NB4 (cell line): ENCODE measurements at regions not wholly inside any gene's neighbourhood (a gene's known extent, or its start where the extent isn't known, plus 50 kb on each side); places are given as distances from the start of the nearest gene placed in this dataset.

Experiments used
- DNase-seq: peaks from one replicate; pipeline ENCODE4 v3.0.0; 2010; ENCODE audit warnings: low read depth
- H3K4me3 ChIP-seq: one replicate; pipeline ENCODE4 v1.5.1; 2011; ENCODE audit warnings: mild to moderate bottlenecking, low read depth, low read length, moderate library complexity
- CTCF ChIP-seq: IDR thresholded peaks from one replicate; pipeline ENCODE4 v1.5.1; 2012; ENCODE audit warnings: low read depth, low read length
- MAX ChIP-seq: IDR thresholded peaks from 2 replicates; pipeline ENCODE4 v1.6.1; 2011; ENCODE audit warnings: low read depth, low read length
- MYC ChIP-seq: IDR thresholded peaks from 2 replicates; pipeline ENCODE4 v1.6.1; 2011; ENCODE audit warnings: low read depth, low read length
- POLR2A ChIP-seq: IDR thresholded peaks from 2 replicates; pipeline ENCODE4 v1.6.1; 2011; ENCODE audit warnings: mild to moderate bottlenecking; ENCODE audit not compliant: insufficient read length; ENCODE audit errors: extremely low read depth

- DNase-seq = no peak
- no peak for TF ChIP-seq MAX
- no peak for TF ChIP-seq CTCF
- TF ChIP-seq POLR2A = no peak
- TF ChIP-seq MYC = no peak
- no peak overlapping the region for H3K4me3 ChIP-seq
Measured at GRCh38 chr4:62460329-62460728, 1260.2 kb downstream of the ADGRL3 start.

GRCh38 chr4:62457356-62457755 lies 1257.2 kb downstream of the ADGRL3 start:
- no peak for TF ChIP-seq MYC
- no peak for TF ChIP-seq CTCF
- no peak for TF ChIP-seq MAX
- no peak for TF ChIP-seq POLR2A
- H3K4me3 ChIP-seq = no peak overlapping the region
- DNase-seq = no peak

GRCh38 chr4:62455871-62456270 lies 1255.7 kb downstream of the ADGRL3 start:
- H3K4me3 ChIP-seq = no peak overlapping the region
- DNase-seq = no peak
- no peak for TF ChIP-seq MYC
- TF ChIP-seq MAX = no peak
- no peak for TF ChIP-seq POLR2A
- TF ChIP-seq CTCF = no peak

GRCh38 chr4:62454535-62454934 lies 1254.4 kb downstream of the ADGRL3 start:
- no peak for TF ChIP-seq MAX
- no peak for TF ChIP-seq POLR2A
- no peak for TF ChIP-seq MYC
- TF ChIP-seq CTCF = no peak

GRCh38 chr4:62450740-62451139 lies 1250.6 kb downstream of the ADGRL3 start:
- no peak for DNase-seq
- TF ChIP-seq POLR2A (no peak), CTCF (no peak), MAX (no peak)
- no peak overlapping the region for H3K4me3 ChIP-seq

More at GRCh38 chr4:62454535-62454934, 1254.4 kb downstream of the ADGRL3 start:
- no peak for DNase-seq
- H3K4me3 ChIP-seq = no peak overlapping the region

- DNase-seq = no peak
- no peak overlapping the region for H3K4me3 ChIP-seq
- no peak for TF ChIP-seq POLR2A
- TF ChIP-seq MAX = no peak
- no peak for TF ChIP-seq CTCF
- no peak for TF ChIP-seq MYC
Measured at GRCh38 chr4:62449538-62449937, 1249.4 kb downstream of the ADGRL3 start.
